Astrocyte (in vitro differentiated cells and primary cell): ENCODE measurements at regions not wholly inside any gene's neighbourhood (a gene's known extent, or its start where the extent isn't known, plus 50 kb on each side); places are given as distances from the start of the nearest gene placed in this dataset.

ENCODE experiments used
- DNase-seq: peaks from one replicate; pipeline ENCODE4 v3.0.0-alpha.2; 2010; ENCODE audit warnings: low read depth
- FAIRE-seq: peaks from 2 replicates; lab custom pipeline; 2011; peaks lifted over from hg19 to GRCh38; lab: Jason Lieb, UNC
- H2AFZ ChIP-seq: 2 replicates; pipeline ENCODE4 v1.6.0; 2012; ENCODE audit warnings: low read depth, low read length, inconsistent platforms
- H3K27ac ChIP-seq: 2 replicates; pipeline ENCODE4 v1.5.1; 2011; ENCODE audit warnings: low read depth, low read length, inconsistent platforms
- H3K27me3 ChIP-seq: 2 replicates; pipeline ENCODE4 v1.6.0; 2011; ENCODE audit warnings: low read length, inconsistent platforms; ENCODE audit not compliant: insufficient read depth
- H3K36me3 ChIP-seq: 2 replicates; pipeline ENCODE4 v1.5.1; 2011; ENCODE audit warnings: low read length, inconsistent platforms; ENCODE audit not compliant: insufficient read depth
- H3K4me1 ChIP-seq: 2 replicates; pipeline ENCODE4 v1.5.1; 2011; ENCODE audit warnings: low read length, inconsistent platforms; ENCODE audit not compliant: insufficient read depth
- H3K4me2 ChIP-seq: 2 replicates; pipeline ENCODE4 v1.6.0; 2012; ENCODE audit warnings: low read length, inconsistent platforms
- H3K4me3 ChIP-seq: 2 replicates; pipeline ENCODE4 v1.5.1; 2011; ENCODE audit warnings: low read depth, mild to moderate bottlenecking, low read length, inconsistent platforms; ENCODE audit not compliant: insufficient read depth
- H3K79me2 ChIP-seq: 2 replicates; pipeline ENCODE4 v1.6.0; 2012; ENCODE audit warnings: mild to moderate bottlenecking, low read length, inconsistent platforms; ENCODE audit not compliant: insufficient read depth
- H3K9ac ChIP-seq: 2 replicates; pipeline ENCODE4 v1.6.0; 2012; ENCODE audit warnings: mild to moderate bottlenecking, low read length, inconsistent platforms
- H3K9me3 ChIP-seq: 2 replicates; pipeline ENCODE4 v1.5.1; 2012; ENCODE audit warnings: low read depth, mild to moderate bottlenecking, low read length, inconsistent platforms; ENCODE audit not compliant: insufficient read depth
- H4K20me1 ChIP-seq: 2 replicates; pipeline ENCODE4 v1.6.0; 2012; ENCODE audit warnings: low read length, inconsistent platforms; ENCODE audit not compliant: insufficient read depth
- H3K27ac Mint-ChIP-seq: one replicate; pipeline ENCODE4 v1.8.0; 2021; ENCODE audit warnings: mild to moderate bottlenecking, mixed read lengths; ENCODE audit not compliant: unreplicated experiment
- H3K27me3 Mint-ChIP-seq: one replicate; pipeline ENCODE4 v1.8.0; 2021; ENCODE audit warnings: low read depth, mixed read lengths; ENCODE audit not compliant: unreplicated experiment
- H3K36me3 Mint-ChIP-seq: one replicate; pipeline ENCODE4 v1.8.0; 2021; ENCODE audit warnings: low read depth, mixed read lengths; ENCODE audit not compliant: unreplicated experiment
- H3K4me1 Mint-ChIP-seq: one replicate; pipeline ENCODE4 v1.8.0; 2021; ENCODE audit warnings: low read depth, mixed read lengths; ENCODE audit not compliant: unreplicated experiment
- H3K4me3 Mint-ChIP-seq: one replicate; pipeline ENCODE4 v1.8.0; 2021; ENCODE audit warnings: mild to moderate bottlenecking, moderate library complexity, mixed read lengths; ENCODE audit not compliant: unreplicated experiment
- H3K9me3 Mint-ChIP-seq: one replicate; pipeline ENCODE4 v1.8.0; 2021; ENCODE audit warnings: mild to moderate bottlenecking, mixed read lengths; ENCODE audit not compliant: unreplicated experiment
- CTCF ChIP-seq: IDR thresholded peaks from 2 replicates; pipeline ENCODE4 v1.5.1; 2011; ENCODE audit warnings: low read depth, mild to moderate bottlenecking, inconsistent platforms, low read length, moderate library complexity; ENCODE audit not compliant: insufficient read depth
- EZH2 ChIP-seq: IDR thresholded peaks from 2 replicates; pipeline ENCODE4 v1.6.1; 2012; ENCODE audit warnings: mild to moderate bottlenecking, low read length, inconsistent platforms; ENCODE audit not compliant: insufficient read depth

- FAIRE-seq (no peak), DNase-seq (no peak)
- H2AFZ ChIP-seq: no peak overlapping the region
- no peak overlapping the region for H3K9ac ChIP-seq
- no peak overlapping the region for H3K4me3 ChIP-seq
- no peak for TF ChIP-seq CTCF
- no peak for TF ChIP-seq EZH2
- peaks cover 31% of the 10 kb centered on the region for H3K4me1 ChIP-seq
- H3K4me3 Mint-ChIP-seq: no peak overlapping the region
- no peaks in the 10 kb centered on the region for H3K27me3 Mint-ChIP-seq
- peaks cover 8% of the 10 kb centered on the region for H3K36me3 Mint-ChIP-seq
- no peak overlapping the region for H3K27ac Mint-ChIP-seq
- H3K79me2 ChIP-seq: peaks cover 52% of the 10 kb centered on the region
- H3K9me3 Mint-ChIP-seq: no peaks in the 10 kb centered on the region
- no peaks in the 10 kb centered on the region for H3K9me3 ChIP-seq
- H3K36me3 ChIP-seq: no peaks in the 10 kb centered on the region
- no peaks in the 10 kb centered on the region for H4K20me1 ChIP-seq
- H3K27ac ChIP-seq: no peak overlapping the region
- peaks cover 62% of the 10 kb centered on the region for H3K4me1 Mint-ChIP-seq
- H3K4me2 ChIP-seq: no peak overlapping the region
- H3K27me3 ChIP-seq: no peaks in the 10 kb centered on the region
Measured at GRCh38 chr6:144347933-144348332, 62.8 kb downstream of the UTRN start.

GRCh38 chr6:144349690-144350527, 64.8 kb downstream of the UTRN start:
- Histone ChIP-seq H2AFZ (peak overlapping the region; percentile 33), H3K4me2 (peak overlapping the region; percentile 77), H3K9me3 (no peaks in the 10 kb centered on the region), H3K36me3 (no peaks in the 10 kb centered on the region), H3K79me2 (peaks cover 61% of the 10 kb centered on the region), H4K20me1 (peaks cover 4% of the 10 kb centered on the region), H3K27me3 (no peaks in the 10 kb centered on the region), H3K9ac (peak overlapping the region; percentile 25), H3K4me3 (no peak overlapping the region), H3K27ac (peak overlapping the region; percentile 51), H3K4me1 (peaks cover 27% of the 10 kb centered on the region)
- FAIRE-seq (peak; percentile 62), DNase-seq (peak; percentile 84)
- peak overlapping the region; percentile 79 for H3K27ac Mint-ChIP-seq
- no peaks in the 10 kb centered on the region for H3K9me3 Mint-ChIP-seq
- H3K4me1 Mint-ChIP-seq: peaks cover 47% of the 10 kb centered on the region
- TF ChIP-seq CTCF (no peak), EZH2 (no peak)
- peaks cover 8% of the 10 kb centered on the region for H3K36me3 Mint-ChIP-seq
- no peaks in the 10 kb centered on the region for H3K27me3 Mint-ChIP-seq
- no peak overlapping the region for H3K4me3 Mint-ChIP-seq

- peaks cover 4% of the 10 kb centered on the region for H3K36me3 Mint-ChIP-seq
- no peaks in the 10 kb centered on the region for H3K9me3 Mint-ChIP-seq
- H3K4me2 ChIP-seq: peak overlapping the region; percentile 77
Measured at GRCh38 chr6:144350528-144350880, 65.4 kb downstream of the UTRN start.

More at GRCh38 chr6:144350528-144350880, 65.4 kb downstream of the UTRN start:
- H3K36me3 ChIP-seq: no peaks in the 10 kb centered on the region
- H3K4me3 Mint-ChIP-seq: no peak overlapping the region
- no peaks in the 10 kb centered on the region for H3K9me3 ChIP-seq
- H3K79me2 ChIP-seq: peaks cover 61% of the 10 kb centered on the region
- H3K4me3 ChIP-seq: no peak overlapping the region
- no peak for FAIRE-seq
- H3K4me1 ChIP-seq: peaks cover 27% of the 10 kb centered on the region
- no peaks in the 10 kb centered on the region for H3K27me3 ChIP-seq
- H3K9ac ChIP-seq: no peak overlapping the region
- H3K27me3 Mint-ChIP-seq: no peaks in the 10 kb centered on the region
- TF ChIP-seq CTCF (no peak), EZH2 (no peak)
- H3K4me1 Mint-ChIP-seq: peaks cover 44% of the 10 kb centered on the region
- H3K27ac ChIP-seq: peak overlapping the region; percentile 51
- H2AFZ ChIP-seq: no peak overlapping the region
- DNase-seq: no peak
- peak overlapping the region; percentile 34 for H3K27ac Mint-ChIP-seq
- peaks cover 4% of the 10 kb centered on the region for H4K20me1 ChIP-seq
